H1 (cell line): ENCODE measurements at regions not wholly inside any gene's neighbourhood (a gene's known extent, or its start where the extent isn't known, plus 50 kb on each side); places are given as distances from the start of the nearest gene placed in this dataset.

Experiments used
- ATF3 ChIP-seq: IDR thresholded peaks from 2 replicates; pipeline ENCODE4 v1.6.1; 2011; ENCODE audit warnings: low read depth, mild to moderate bottlenecking, low read length; ENCODE audit not compliant: insufficient read depth
- CHD7 ChIP-seq: fragments of 300-600 bp; sonication (generic); IDR thresholded peaks from 2 replicates; pipeline ENCODE4 v1.7.1; 2012; ENCODE audit warnings: low read length, moderate library complexity, mild to moderate bottlenecking, inconsistent platforms; ENCODE audit not compliant: insufficient replicate concordance
- CREB1 ChIP-seq: IDR thresholded peaks from 2 replicates; pipeline ENCODE4 v1.6.1; 2012; ENCODE audit warnings: inconsistent platforms
- EGR1 ChIP-seq: IDR thresholded peaks from 2 replicates; pipeline ENCODE4 v1.6.1; 2011; ENCODE audit warnings: low read depth, low read length, borderline replicate concordance
- EP300 ChIP-seq, 2 experiments: IDR thresholded peaks; 1 replicate in 1 of 2; 2 replicates in 1 of 2; pipeline ENCODE4 v1.6.1; 2011 to 2012; ENCODE audit warnings: low read depth in 2 of 2, low read length in 2 of 2, mild to moderate bottlenecking in 2 of 2, borderline replicate concordance in 1 of 2, inconsistent platforms in 1 of 2, moderate library complexity in 1 of 2
- FOSL1 ChIP-seq: IDR thresholded peaks from 2 replicates; pipeline ENCODE4 v1.6.1; 2011; ENCODE audit warnings: mild to moderate bottlenecking, low read depth, low read length, moderate library complexity; ENCODE audit not compliant: insufficient read depth
- MAX ChIP-seq: IDR thresholded peaks from 2 replicates; pipeline ENCODE4 v1.6.1; 2012; ENCODE audit warnings: inconsistent platforms
- RAD21 ChIP-seq, 2 experiments: IDR thresholded peaks in 1 of 2; conservative IDR thresholded peaks in 1 of 2; 2 replicates each; pipeline ENCODE4 v1.6.1; 2011; ENCODE audit warnings: low read depth in 2 of 2, low read length in 2 of 2, improper control_type of control experiment in 1 of 2, inconsistent platforms in 1 of 2, mild to moderate bottlenecking in 1 of 2, moderate library complexity in 1 of 2
- RBBP5 ChIP-seq: IDR thresholded peaks from 2 replicates; pipeline ENCODE4 v1.7.1; 2012; ENCODE audit warnings: low read depth, mild to moderate bottlenecking, inconsistent platforms, low read length, moderate library complexity, borderline replicate concordance
- TAF7 ChIP-seq: optimal IDR thresholded peaks from 2 replicates; pipeline ENCODE3; 2011; ENCODE audit warnings: low read depth, mild to moderate bottlenecking, inconsistent platforms, low read length, moderate library complexity, borderline replicate concordance
- TCF12 ChIP-seq: IDR thresholded peaks from 2 replicates; pipeline ENCODE4 v1.6.1; 2011; ENCODE audit warnings: low read depth, mild to moderate bottlenecking, low read length

- TF ChIP-seq CHD7 = no peak
- TF ChIP-seq FOSL1 = no peak
- TF ChIP-seq TCF12 = no peak
- TF ChIP-seq EGR1 = no peak
- TF ChIP-seq EP300 (IDR thresholded peaks at IDR 0.05; ENCODE audit: borderline replicate concordance in 1 of 2, low read depth in 2 of 2, low read length in 2 of 2) = no peak
- TF ChIP-seq TAF7 = no peak
- TF ChIP-seq CREB1 = no peak
- TF ChIP-seq ATF3 = no peak
- TF ChIP-seq MAX = no peak
- no peak for TF ChIP-seq RAD21 (IDR thresholded peaks at IDR 0.05 in 1 of 2, conservative IDR thresholded peaks at IDR 0.05 in 1 of 2; ENCODE audit: low read depth in 2 of 2, low read length in 2 of 2)
- no peak for TF ChIP-seq RBBP5
Observed at GRCh38 chr13:34152996-34153395, 335.0 kb downstream of the RFC3 start (continued).
